ENCODE measurements at regions not wholly inside any gene's neighbourhood (a gene's known extent, or its start where the extent isn't known, plus 50 kb on each side); places are given as distances from the start of the nearest gene placed in this dataset.

GRCh38 chr3:6264906-6265305 lies 596.0 kb upstream of the GRM7 start:
- Histone ChIP-seq H3K9me3 (replicated peaks; ENCODE audit: control insufficient read depth, insufficient read depth, low read depth, low read length) (no peaks in the 10 kb centered on the region), H3K27me3 (ENCODE audit: control insufficient read depth in 2 of 2, insufficient read depth in 2 of 2, low read length in 2 of 2) (no peaks in the 10 kb centered on the region), H2AFZ (ENCODE audit: low read depth, low read length) (no peak overlapping the region), H4K20me1 (replicated peaks; ENCODE audit: control insufficient read depth, insufficient read depth, low read length) (no peaks in the 10 kb centered on the region), H3K4me1 (replicated peaks in 1 of 2; ENCODE audit: control insufficient read depth in 2 of 2, insufficient read depth in 2 of 2, low read length in 2 of 2) (no peaks in the 10 kb centered on the region), H3K36me3 (ENCODE audit: control insufficient read depth, insufficient read depth, low read length) (no peaks in the 10 kb centered on the region), H3K9me1 (ENCODE audit: control insufficient read depth, insufficient read depth, low read length) (no peaks in the 10 kb centered on the region), H3K4me2 (ENCODE audit: insufficient read depth, low read length) (no peak overlapping the region), H3K79me2 (ENCODE audit: control insufficient read depth, insufficient read depth, low read length) (no peaks in the 10 kb centered on the region), H3K27ac (ENCODE audit: extremely low read depth, low read depth, low read length) (no peak overlapping the region), H3K9ac (ENCODE audit: insufficient read depth in 1 of 2, low read depth in 2 of 2, low read length in 2 of 2) (no peak overlapping the region), H3K4me3 (no peak overlapping the region)
- no TSS peak for BruUV-seq (replicated peaks)
- ChIA-PET POLR2A (no interaction called here), CTCF (ENCODE audit: low intra/inter-chr PET ratio) (no interaction called here)
- in situ Hi-C loops (cut with MboI) = no loop called here
- WGBS (ENCODE audit: insufficient coverage, low coverage, missing lambda C conversion rate) = 4% methylated on average over 1 of the region's 1 CpG
- ATAC-seq = no peak
- FAIRE-seq = no peak
- TF ChIP-seq RNF2 (IDR thresholded peaks at IDR 0.05) (no peak), HMG20B (CRISPR knock-in tag; IDR thresholded peaks at IDR 0.05) (no peak), SRF (CRISPR knock-in tag; IDR thresholded peaks at IDR 0.05) (no peak), MEF2A (IDR thresholded peaks at IDR 0.05; ENCODE audit: control insufficient read depth, low read depth, low read length) (no peak), EGR1 (conservative IDR thresholded peaks at IDR 0.05) (no peak), HNRNPLL (IDR thresholded peaks at IDR 0.05; ENCODE audit: low read depth, low read length, poor library complexity, severe bottlenecking) (no peak), NFXL1 (CRISPR knock-in tag; IDR thresholded peaks at IDR 0.05) (no peak), E2F4 (CRISPR knock-in tag; IDR thresholded peaks at IDR 0.05; ENCODE audit: low read depth) (no peak), XRCC4 (IDR thresholded peaks at IDR 0.05; ENCODE audit: extremely low read depth, insufficient read depth, insufficient read length) (no peak)
- TF ChIP-seq, protein P1, sequence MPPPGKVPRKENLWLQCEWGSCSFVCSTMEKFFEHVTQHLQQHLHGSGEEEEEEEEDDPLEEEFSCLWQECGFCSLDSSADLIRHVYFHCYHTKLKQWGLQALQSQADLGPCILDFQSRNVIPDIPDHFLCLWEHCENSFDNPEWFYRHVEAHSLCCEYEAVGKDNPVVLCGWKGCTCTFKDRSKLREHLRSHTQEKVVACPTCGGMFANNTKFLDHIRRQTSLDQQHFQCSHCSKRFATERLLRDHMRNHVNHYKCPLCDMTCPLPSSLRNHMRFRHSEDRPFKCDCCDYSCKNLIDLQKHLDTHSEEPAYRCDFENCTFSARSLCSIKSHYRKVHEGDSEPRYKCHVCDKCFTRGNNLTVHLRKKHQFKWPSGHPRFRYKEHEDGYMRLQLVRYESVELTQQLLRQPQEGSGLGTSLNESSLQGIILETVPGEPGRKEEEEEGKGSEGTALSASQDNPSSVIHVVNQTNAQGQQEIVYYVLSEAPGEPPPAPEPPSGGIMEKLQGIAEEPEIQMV (tag; conservative IDR thresholded peaks at IDR 0.05; ENCODE audit: low read depth) = no peak
- TF ChIP-seq, protein P2, sequence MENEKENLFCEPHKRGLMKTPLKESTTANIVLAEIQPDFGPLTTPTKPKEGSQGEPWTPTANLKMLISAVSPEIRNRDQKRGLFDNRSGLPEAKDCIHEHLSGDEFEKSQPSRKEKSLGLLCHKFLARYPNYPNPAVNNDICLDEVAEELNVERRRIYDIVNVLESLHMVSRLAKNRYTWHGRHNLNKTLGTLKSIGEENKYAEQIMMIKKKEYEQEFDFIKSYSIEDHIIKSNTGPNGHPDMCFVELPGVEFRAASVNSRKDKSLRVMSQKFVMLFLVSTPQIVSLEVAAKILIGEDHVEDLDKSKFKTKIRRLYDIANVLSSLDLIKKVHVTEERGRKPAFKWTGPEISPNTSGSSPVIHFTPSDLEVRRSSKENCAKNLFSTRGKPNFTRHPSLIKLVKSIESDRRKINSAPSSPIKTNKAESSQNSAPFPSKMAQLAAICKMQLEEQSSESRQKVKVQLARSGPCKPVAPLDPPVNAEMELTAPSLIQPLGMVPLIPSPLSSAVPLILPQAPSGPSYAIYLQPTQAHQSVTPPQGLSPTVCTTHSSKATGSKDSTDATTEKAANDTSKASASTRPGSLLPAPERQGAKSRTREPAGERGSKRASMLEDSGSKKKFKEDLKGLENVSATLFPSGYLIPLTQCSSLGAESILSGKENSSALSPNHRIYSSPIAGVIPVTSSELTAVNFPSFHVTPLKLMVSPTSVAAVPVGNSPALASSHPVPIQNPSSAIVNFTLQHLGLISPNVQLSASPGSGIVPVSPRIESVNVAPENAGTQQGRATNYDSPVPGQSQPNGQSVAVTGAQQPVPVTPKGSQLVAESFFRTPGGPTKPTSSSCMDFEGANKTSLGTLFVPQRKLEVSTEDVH (IDR thresholded peaks at IDR 0.05; ENCODE audit: low read depth, partially characterized antibody) = no peak
- no peak for DNase-seq (ENCODE audit: extremely low read depth in 1 of 4, low spot score in 3 of 4)
- intact Hi-C loops (cut with micrococcal nuclease) = no loop called here
